ENCODE measurements at regions not wholly inside any gene's neighbourhood (a gene's known extent, or its start where the extent isn't known, plus 50 kb on each side); places are given as distances from the start of the nearest gene placed in this dataset.

DNA sequence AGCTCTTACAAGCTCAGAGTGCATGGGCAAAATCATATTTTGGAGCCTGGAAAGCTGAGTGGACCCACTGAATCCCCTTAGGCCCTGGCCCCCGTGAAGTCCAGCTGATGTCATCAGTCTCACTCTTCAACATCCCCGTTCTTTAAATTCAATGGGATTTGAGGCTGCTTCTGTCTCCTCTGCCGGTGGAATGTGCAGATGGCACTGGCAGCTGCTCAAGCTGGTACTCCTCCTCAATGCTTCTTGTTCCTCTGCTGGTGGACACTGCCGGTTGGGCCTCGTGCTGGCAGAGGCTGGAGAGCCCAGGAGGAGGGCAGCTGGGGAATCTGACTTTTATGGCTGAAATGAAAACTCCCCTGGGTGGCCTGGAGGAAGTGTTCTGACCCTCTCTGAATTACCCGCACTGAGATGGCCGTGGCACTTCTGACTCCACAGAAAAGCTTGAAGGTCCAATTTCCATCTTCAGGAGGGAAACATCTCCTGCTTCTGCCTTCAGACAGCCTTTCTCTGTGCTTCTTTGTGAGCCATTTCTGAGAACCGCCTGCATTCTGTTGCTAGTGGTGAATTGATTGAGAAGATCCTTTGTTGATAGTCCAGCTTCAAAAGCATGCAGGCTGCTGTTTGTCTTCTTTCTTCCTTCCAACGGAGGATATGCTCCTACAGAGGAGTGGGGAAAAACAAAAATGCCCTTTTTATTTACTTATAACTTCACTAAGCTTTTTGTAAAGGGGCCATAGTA, 298.9 kb downstream of the TMEM38B start:
- no peak for DNase-seq (ENCODE audit: low read depth)
- no peak for TF ChIP-seq MAX (IDR thresholded peaks at IDR 0.05; ENCODE audit: low read depth, low read length)
- TF ChIP-seq, protein P1, sequence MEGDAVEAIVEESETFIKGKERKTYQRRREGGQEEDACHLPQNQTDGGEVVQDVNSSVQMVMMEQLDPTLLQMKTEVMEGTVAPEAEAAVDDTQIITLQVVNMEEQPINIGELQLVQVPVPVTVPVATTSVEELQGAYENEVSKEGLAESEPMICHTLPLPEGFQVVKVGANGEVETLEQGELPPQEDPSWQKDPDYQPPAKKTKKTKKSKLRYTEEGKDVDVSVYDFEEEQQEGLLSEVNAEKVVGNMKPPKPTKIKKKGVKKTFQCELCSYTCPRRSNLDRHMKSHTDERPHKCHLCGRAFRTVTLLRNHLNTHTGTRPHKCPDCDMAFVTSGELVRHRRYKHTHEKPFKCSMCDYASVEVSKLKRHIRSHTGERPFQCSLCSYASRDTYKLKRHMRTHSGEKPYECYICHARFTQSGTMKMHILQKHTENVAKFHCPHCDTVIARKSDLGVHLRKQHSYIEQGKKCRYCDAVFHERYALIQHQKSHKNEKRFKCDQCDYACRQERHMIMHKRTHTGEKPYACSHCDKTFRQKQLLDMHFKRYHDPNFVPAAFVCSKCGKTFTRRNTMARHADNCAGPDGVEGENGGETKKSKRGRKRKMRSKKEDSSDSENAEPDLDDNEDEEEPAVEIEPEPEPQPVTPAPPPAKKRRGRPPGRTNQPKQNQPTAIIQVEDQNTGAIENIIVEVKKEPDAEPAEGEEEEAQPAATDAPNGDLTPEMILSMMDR (IDR thresholded peaks at IDR 0.05; ENCODE audit: low read depth, low read length) = no peak
- no peak for TF ChIP-seq POLR2A (IDR thresholded peaks at IDR 0.05; ENCODE audit: extremely low read depth, insufficient read length)
- no peak for TF ChIP-seq MYC (IDR thresholded peaks at IDR 0.05; ENCODE audit: low read depth, low read length)
- no peak overlapping the region for H3K4me3 ChIP-seq (ENCODE audit: low read depth, low read length)

GRCh38 chr9:105993921-105994715, 299.8 kb downstream of the TMEM38B start:
- DNase-seq (ENCODE audit: low read depth) = no peak
- TF ChIP-seq MYC (IDR thresholded peaks at IDR 0.05; ENCODE audit: low read depth, low read length) = no peak
- TF ChIP-seq MAX (IDR thresholded peaks at IDR 0.05; ENCODE audit: low read depth, low read length) = no peak
- TF ChIP-seq, protein P1 (IDR thresholded peaks at IDR 0.05; ENCODE audit: low read depth, low read length) = no peak
- no peak for TF ChIP-seq POLR2A (IDR thresholded peaks at IDR 0.05; ENCODE audit: extremely low read depth, insufficient read length)
- H3K4me3 ChIP-seq (ENCODE audit: low read depth, low read length) = no peak overlapping the region

GRCh38 chr9:105994970-105995369, 300.6 kb downstream of the TMEM38B start:
- DNase-seq (ENCODE audit: low read depth) = peak; percentile 39
- H3K4me3 ChIP-seq (ENCODE audit: low read depth, low read length) = no peak overlapping the region
- TF ChIP-seq MYC (IDR thresholded peaks at IDR 0.05; ENCODE audit: low read depth, low read length) = no peak
- TF ChIP-seq, protein P1 (IDR thresholded peaks at IDR 0.05; ENCODE audit: low read depth, low read length) = no peak
- no peak for TF ChIP-seq MAX (IDR thresholded peaks at IDR 0.05; ENCODE audit: low read depth, low read length)
- no peak for TF ChIP-seq POLR2A (IDR thresholded peaks at IDR 0.05; ENCODE audit: extremely low read depth, insufficient read length)

- DNase-seq (ENCODE audit: low read depth) = no peak
- H3K4me3 ChIP-seq (ENCODE audit: low read depth, low read length) = no peak overlapping the region
- no peak for TF ChIP-seq POLR2A (IDR thresholded peaks at IDR 0.05; ENCODE audit: extremely low read depth, insufficient read length)
- no peak for TF ChIP-seq MAX (IDR thresholded peaks at IDR 0.05; ENCODE audit: low read depth, low read length)
- TF ChIP-seq MYC (IDR thresholded peaks at IDR 0.05; ENCODE audit: low read depth, low read length) = no peak
- TF ChIP-seq, protein P1 (IDR thresholded peaks at IDR 0.05; ENCODE audit: low read depth, low read length) = no peak
Observed at GRCh38 chr9:106017198-106017740, 322.9 kb downstream of the TMEM38B start.

DNA sequence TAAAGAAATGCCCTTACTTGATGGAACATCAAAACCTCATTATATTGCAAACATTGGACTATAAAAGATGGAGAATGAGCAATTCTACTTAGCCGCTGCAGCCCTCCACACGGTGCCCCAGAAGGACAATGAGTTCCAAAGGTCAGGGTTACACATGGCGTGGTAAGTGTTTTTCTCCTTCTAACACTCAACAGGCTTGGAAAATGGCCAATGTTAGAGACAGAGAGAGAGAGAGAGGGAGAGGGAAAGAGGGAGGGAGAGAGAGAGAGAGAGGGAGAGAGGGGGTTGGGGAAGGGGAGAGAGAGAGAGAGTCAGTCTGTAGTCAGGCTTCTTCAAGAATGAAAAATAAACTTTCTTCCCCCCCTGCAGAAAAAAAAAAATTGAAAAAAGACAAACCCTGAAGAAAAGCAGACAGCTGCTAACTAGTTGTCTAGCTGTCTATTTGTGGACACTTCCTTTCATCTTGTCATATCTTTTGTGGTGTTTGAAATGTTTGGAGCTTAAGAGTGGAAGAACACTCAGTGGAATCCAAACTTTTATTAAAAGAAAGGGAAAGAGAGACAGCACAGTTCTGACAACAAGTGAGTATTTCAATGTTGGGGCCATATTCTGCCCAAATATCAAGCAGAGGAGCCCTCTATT, 324.8 kb downstream of the TMEM38B start:
- H3K4me3 ChIP-seq (ENCODE audit: low read depth, low read length) = no peak overlapping the region
- no peak for DNase-seq (ENCODE audit: low read depth)
- TF ChIP-seq MAX (IDR thresholded peaks at IDR 0.05; ENCODE audit: low read depth, low read length) (no peak), MYC (IDR thresholded peaks at IDR 0.05; ENCODE audit: low read depth, low read length) (no peak), POLR2A (IDR thresholded peaks at IDR 0.05; ENCODE audit: extremely low read depth, insufficient read length) (no peak)
- TF ChIP-seq, protein P1 (IDR thresholded peaks at IDR 0.05; ENCODE audit: low read depth, low read length) = no peak

All from NB4 (cell line).